Right renal cortex interstitium (tissue), 3 donors: ENCODE measurements at regions not wholly inside any gene's neighbourhood (a gene's known extent, or its start where the extent isn't known, plus 50 kb on each side); places are given as distances from the start of the nearest gene placed in this dataset.

Experiments
- DNase-seq, 3 donors: peaks; one replicate each; pipeline ENCODE4 v3.0.0-alpha.2; 2013; ENCODE audit warnings: low read depth in 3 of 3, low spot score in 2 of 3

DNA sequence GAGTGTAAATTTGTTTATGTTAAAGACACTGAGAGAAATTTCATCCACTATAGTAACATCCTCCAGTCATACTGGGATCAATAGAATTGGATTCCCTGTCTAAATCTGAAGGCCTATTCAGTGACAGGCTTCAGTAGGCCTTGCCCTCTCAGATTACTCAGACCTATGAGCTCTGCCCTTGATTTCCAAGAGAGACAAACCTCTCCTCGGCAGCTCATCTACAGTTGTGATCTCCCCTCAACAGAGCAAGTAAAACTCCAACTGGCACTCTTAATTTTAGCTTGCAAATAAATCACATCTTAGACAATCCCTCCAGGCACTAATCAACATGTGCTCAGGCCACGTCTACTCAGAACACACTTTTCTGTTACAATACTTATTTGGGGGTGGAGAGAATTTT lies 1191.4 kb upstream of the PHF14 start:
- DNase-seq: no peak

GRCh38 chr7:9785211-9785610 lies 1188.5 kb upstream of the PHF14 start:
- no peak for DNase-seq

DNA sequence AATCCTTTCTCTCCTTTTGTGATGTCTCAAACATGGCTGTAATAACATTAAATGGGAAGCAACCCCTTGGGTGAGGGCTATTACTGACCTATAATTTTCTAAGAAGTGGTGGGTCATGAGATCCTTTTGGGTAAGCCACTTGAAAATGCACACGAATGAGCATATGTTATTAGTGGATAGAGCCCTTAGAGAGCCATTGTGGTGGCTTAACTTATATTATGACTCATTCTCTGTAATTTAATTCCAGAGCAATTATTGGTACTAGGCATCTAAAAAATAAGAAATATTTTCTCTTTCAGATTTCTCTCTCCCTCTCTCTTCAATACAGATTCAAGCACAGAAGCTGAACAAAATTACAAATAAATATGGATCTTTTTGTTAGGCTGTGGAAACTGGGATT lies 1177.4 kb upstream of the PHF14 start:
- no peak for DNase-seq

- DNase-seq: no peak
Observed at GRCh38 chr7:9822458-9823290, 1151.0 kb upstream of the PHF14 start.

DNA sequence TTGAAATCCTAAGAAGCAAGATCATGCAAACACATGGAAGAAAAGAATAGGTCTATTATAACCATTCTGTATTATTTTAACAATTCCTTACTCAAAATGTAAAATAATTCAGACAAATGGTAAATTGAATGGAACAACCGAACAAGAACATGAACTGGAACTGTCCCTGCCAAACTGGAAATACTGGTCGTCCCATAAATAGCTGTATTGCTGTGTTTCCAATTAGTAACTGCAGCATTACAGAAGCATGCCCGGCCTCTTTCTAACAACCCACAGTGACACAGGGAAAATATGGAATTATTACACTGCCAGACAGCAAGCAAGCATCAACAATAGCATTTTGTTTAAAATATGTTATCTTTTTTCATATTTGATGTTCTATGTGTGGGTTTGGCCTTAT lies 1138.5 kb upstream of the PHF14 start:
- DNase-seq: peak in 1 of 3 donors; percentile 9

- no peak for DNase-seq
Observed at GRCh38 chr7:9836671-9837070, 1137.0 kb upstream of the PHF14 start.

GRCh38 chr7:9842301-9842700 lies 1131.4 kb upstream of the PHF14 start:
- DNase-seq: no peak

DNA sequence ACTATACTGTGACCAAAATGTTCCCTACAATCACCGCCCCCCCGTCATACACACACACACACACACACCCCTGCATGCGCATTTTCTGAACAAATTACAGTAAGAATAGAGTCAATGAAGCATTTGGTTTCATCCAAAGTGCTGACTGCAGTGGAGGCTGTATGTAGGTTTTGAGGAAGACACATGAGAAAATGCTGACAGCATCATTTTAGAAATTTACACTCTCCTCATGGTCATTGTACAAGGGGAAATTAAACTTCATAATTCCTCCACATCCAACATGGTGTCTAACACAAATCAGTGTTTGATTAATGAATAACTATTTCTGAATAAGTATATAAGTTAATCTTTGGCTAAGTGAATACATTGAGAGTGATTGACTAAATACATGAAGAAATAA lies 1126.8 kb upstream of the PHF14 start:
- DNase-seq: no peak

DNA sequence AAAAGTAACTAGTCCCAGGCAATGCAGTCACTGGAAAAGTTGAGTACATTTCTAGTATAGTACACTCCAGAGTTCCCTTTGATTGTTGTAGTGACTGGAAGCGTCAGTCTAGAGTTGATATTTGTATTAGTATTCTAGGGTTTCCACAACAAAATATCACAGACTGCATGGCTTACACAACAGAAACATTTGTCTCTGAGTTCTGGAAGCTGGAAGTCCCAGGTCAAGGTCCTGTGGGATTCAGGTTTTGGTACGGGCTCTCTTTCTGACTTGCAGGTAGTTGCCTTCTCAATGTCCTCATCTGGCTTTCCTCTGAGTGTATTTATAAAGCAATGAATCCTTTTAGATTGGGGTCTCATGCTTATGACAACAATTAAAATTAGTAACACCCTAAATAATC lies 1119.1 kb upstream of the PHF14 start:
- no peak for DNase-seq

- no peak for DNase-seq
Observed at GRCh38 chr7:9856668-9857067, 1117.0 kb upstream of the PHF14 start.

- DNase-seq: no peak
Observed at GRCh38 chr7:9863545-9863944, 1110.1 kb upstream of the PHF14 start.

GRCh38 chr7:9869151-9869550 lies 1104.5 kb upstream of the PHF14 start:
- DNase-seq: no peak

DNA sequence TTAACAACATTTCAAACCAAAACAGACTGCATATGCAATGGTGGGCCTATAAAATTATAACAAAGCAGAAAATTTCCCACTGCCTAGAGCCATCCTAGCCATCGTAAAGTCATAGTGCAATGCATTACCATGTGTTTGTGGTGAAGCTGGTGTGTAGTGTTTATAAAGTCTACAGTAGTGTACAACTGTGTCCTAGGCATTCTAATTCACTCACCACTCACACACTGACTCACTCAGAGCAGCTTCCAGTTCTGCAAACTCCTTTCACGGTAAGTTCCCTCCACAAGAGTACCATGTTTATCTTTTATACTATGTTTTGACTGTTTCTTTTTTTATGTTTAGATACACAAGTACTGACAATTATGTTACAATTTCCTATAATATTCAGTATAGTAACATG lies 1104.1 kb upstream of the PHF14 start:
- DNase-seq: no peak

- no peak for DNase-seq
Observed at GRCh38 chr7:9870674-9871073, 1103.0 kb upstream of the PHF14 start.

DNA sequence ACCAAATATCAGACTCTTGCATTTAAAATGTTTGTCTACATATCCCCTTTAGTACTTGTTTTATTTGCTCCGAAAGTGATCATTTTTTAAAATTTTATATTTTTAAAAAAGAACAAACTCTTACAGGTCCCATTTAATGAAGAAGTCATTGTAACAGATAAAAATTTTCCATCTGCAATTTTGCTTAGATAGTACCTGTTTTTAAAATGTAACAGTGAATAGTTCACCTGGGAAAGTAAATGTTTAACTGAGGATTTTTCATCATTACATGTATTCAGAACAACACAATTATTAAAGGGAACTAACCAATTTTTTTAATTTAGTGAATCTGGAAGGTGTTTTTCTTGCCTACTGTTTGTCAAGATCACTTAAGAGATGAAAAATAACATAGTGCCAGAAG lies 1099.5 kb upstream of the PHF14 start:
- no peak for DNase-seq

DNA sequence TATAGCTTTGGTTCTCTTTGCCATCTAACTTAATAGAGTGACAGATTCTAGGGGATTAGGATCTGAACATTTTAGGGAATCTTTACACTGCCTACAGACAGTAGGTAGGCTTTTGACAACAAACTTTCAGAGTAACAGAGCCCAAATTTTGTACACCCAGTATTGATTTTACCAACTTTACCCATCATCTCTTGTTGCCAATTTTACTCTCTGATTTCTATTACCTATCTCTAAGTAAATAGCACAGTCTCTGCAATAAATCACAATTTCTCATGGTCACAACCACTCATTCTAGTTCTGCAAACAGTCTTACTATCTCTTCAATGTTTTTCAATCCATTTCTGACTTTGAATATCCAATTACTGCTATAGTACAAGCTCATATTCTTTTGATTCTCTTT lies 1097.6 kb upstream of the PHF14 start:
- no peak for DNase-seq

DNA sequence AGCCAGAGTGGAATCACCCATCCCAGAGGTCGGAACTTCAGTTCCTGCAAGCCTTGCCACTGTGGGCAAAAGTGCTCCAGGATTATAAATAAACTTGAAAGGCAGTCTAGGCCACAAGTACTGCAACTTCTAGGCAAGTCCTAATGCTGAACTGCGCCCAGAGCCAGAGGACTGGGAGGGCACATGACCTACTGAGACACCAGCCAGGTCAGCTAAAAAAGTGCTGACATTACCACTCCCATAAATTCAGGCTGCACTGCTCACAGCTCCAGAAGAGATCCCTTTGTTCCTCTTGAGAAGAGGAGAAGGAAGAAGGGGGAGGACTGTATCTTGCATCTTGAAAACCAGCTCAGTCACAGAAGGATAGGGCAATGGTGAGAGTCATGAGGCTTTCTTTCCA lies 1084.1 kb upstream of the PHF14 start:
- DNase-seq: no peak

- no peak for DNase-seq
Observed at GRCh38 chr7:9890092-9890491, 1083.6 kb upstream of the PHF14 start.

DNA sequence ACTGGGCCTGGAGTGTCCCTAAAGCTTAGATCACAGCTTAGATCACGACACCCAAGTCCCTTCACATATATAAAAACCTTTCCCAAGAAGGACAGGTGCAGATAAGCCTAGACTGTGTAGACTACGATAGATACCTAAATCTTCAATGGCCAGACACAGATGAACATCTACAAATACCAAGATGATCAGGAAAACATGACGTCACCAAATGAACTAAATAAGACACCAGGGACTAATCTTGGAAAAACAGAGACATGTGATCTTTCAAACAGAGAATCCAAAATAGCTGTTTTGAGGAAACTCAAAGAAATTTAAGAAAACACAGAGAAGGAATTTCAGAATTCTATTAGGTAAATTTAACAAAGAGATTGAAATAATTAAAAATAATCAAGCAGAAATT lies 1082.6 kb upstream of the PHF14 start:
- DNase-seq: no peak

- no peak for DNase-seq
Observed at GRCh38 chr7:9900339-9900738, 1073.3 kb upstream of the PHF14 start.

DNA sequence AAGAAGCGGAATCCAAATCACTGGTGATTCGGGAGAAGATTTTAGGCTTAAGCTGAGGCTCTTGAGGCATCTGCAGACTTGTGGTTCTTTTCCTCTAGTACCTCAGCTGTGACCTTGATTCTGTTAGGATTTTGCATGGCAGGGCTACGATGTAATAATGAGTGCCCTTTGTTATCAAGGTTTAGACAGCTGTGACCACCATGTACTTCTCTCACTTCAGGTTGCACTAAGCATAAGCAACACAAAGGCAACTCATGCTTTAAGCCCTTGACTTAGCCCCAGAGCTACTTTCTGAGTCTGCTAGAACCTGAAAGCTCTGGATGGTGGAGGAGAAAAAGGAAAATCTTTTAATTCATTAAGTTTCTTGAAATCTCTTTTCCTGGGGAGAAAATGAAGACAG lies 1052.3 kb upstream of the PHF14 start:
- no peak for DNase-seq

DNA sequence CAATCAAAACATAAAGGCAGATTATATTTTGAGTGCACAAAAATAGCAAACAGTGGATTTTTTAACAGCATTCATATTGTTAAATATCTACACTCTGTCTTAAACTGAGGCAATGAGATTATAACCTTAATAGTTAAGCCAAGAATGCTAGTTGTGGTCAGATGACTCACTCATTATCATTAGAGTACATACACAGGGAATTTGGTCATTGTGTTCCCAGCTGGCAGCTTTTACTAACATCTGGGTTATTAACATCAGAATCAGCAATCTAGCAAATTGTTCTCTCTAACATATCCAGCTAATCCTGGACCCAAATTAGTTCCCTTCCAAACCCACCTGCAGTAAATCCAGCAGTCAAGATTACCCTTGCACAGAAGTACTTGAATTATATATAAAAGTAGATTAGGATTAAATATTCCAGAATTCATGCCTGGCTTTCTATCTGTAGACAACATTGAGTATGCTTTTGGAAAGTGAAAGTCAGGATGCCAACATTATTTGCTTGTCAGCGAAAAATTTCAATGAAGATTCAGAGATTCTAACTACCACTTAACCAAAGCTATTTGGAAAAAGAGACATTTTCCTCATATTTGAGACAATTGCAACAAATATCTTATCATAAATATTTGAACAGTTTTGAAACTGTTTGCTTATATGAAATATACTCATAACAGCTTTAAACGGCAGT lies 1035.6 kb upstream of the PHF14 start:
- DNase-seq: no peak
